ENCODE measurements at regions not wholly inside any gene's neighbourhood (a gene's known extent, or its start where the extent isn't known, plus 50 kb on each side); places are given as distances from the start of the nearest gene placed in this dataset.
A peak's percentile ranks its signal among the peaks of the same experiment; 100 is the strongest.
"Not testable (repeated sequence)": the region's sequence is repeated elsewhere in the genome, so short reads cannot be mapped to it uniquely, and the experiment has no call there.

- H3K4me1 ChIP-seq = peaks cover 51% of the 10 kb centered on the region
- H3K36me3 ChIP-seq (ENCODE audit: insufficient read depth in 1 of 2, low read depth in 1 of 2) = no peaks in the 10 kb centered on the region
- TF ChIP-seq, protein P1, sequence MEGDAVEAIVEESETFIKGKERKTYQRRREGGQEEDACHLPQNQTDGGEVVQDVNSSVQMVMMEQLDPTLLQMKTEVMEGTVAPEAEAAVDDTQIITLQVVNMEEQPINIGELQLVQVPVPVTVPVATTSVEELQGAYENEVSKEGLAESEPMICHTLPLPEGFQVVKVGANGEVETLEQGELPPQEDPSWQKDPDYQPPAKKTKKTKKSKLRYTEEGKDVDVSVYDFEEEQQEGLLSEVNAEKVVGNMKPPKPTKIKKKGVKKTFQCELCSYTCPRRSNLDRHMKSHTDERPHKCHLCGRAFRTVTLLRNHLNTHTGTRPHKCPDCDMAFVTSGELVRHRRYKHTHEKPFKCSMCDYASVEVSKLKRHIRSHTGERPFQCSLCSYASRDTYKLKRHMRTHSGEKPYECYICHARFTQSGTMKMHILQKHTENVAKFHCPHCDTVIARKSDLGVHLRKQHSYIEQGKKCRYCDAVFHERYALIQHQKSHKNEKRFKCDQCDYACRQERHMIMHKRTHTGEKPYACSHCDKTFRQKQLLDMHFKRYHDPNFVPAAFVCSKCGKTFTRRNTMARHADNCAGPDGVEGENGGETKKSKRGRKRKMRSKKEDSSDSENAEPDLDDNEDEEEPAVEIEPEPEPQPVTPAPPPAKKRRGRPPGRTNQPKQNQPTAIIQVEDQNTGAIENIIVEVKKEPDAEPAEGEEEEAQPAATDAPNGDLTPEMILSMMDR (IDR thresholded peaks at IDR 0.05) = no peak
- H3K27me3 ChIP-seq (ENCODE audit: insufficient read depth in 3 of 3, low read length in 2 of 3) = no peaks in the 10 kb centered on the region
- no peak overlapping the region for H3K4me3 ChIP-seq
- H3K9me3 ChIP-seq = no peaks in the 10 kb centered on the region
- no peak overlapping the region for H3K27ac ChIP-seq
- no peak for ATAC-seq
- WGBS, 3 donors = 87 to 91% (median 90%) methylated on average over 9 of the region's 9 CpGs
- no peak for DNase-seq
- intact Hi-C loops (cut with DNase I) = loop anchor here in 1 of 2 donors (10.0 kb wide), 1 partner anchor 387 kb away; no protein-coding TSS in a partner anchor
Measured at GRCh38 chr3:177337541-177338331, 140.5 kb upstream of the TBL1XR1 start.

GRCh38 chr3:177338697-177339219 is 141.5 kb upstream of the TBL1XR1 start:
- Histone ChIP-seq H3K27me3 (ENCODE audit: insufficient read depth in 3 of 3, low read length in 2 of 3) (no peaks in the 10 kb centered on the region), H3K36me3 (ENCODE audit: insufficient read depth in 1 of 2, low read depth in 1 of 2) (no peaks in the 10 kb centered on the region), H3K27ac (peak overlapping the region; percentile 6), H3K4me3 (no peak overlapping the region), H3K9me3 (no peaks in the 10 kb centered on the region), H3K4me1 (peaks cover 42% of the 10 kb centered on the region)
- WGBS, 3 donors = 89 to 91% (median 89%) methylated on average over 3 of the region's 3 CpGs
- DNase-seq (no peak), ATAC-seq (no peak)
- intact Hi-C loops (cut with DNase I) = loop anchor here in 1 of 2 donors (10.0 kb wide), 1 partner anchor 386 kb away; no protein-coding TSS in a partner anchor
- TF ChIP-seq, protein P1 (IDR thresholded peaks at IDR 0.05) = no peak

GRCh38 chr3:177339220-177339703 is 142.0 kb upstream of the TBL1XR1 start:
- WGBS, 3 donors = 67 to 80% (median 69%) methylated on average over 3 of the region's 3 CpGs
- ATAC-seq; H3K36me3 ChIP-seq (ENCODE audit: insufficient read depth in 1 of 2, low read depth in 1 of 2); H3K27me3 ChIP-seq (ENCODE audit: insufficient read depth in 3 of 3, low read length in 2 of 3); H3K4me3 ChIP-seq; DNase-seq; H3K9me3 ChIP-seq; H3K27ac ChIP-seq: not testable (repeated sequence)
- H3K4me1 ChIP-seq = peaks cover 41% of the 10 kb centered on the region
- intact Hi-C loops (cut with DNase I) = loop anchor here in 1 of 2 donors (10.0 kb wide), 1 partner anchor 386 kb away; no protein-coding TSS in a partner anchor

DNA sequence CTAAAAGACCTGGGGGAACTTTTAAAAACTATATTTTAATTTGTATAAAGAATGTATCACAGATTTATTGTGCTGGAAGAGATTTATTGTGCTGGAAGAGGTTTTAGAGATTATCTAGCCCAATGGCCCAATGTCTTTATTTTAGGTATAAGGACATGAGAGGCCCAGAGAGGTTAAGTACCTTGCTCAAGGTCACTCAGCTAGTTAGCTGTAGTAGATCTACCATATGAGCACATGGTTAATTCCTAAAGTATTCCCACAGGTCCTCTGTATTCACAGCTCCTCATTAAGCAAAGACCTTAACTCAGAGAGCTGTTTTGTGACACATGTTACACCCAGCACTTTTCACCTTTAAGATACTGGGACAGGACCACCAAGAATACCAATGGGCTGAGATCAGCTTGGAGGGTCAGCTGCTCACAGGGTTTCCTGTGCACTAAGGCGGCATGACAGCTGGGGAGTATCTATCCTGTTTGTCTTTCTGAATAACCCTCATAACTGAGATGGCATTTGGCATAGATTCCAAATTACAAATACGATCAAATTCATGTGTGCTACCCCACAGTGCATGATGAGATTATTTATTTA is 143.1 kb upstream of the TBL1XR1 start:
- intact Hi-C loops (cut with DNase I) = loop anchor here in 1 of 2 donors (10.0 kb wide), 1 partner anchor 386 kb away; no protein-coding TSS in a partner anchor
- no peak for DNase-seq
- H3K9me3 ChIP-seq = no peaks in the 10 kb centered on the region
- ATAC-seq = no peak
- no peaks in the 10 kb centered on the region for H3K27me3 ChIP-seq (ENCODE audit: insufficient read depth in 3 of 3, low read length in 2 of 3)
- no peak overlapping the region for H3K27ac ChIP-seq
- 55 to 65% (median 56%) methylated on average over 2 of the region's 2 CpGs for WGBS, 3 donors
- no peaks in the 10 kb centered on the region for H3K36me3 ChIP-seq (ENCODE audit: insufficient read depth in 1 of 2, low read depth in 1 of 2)
- TF ChIP-seq, protein P1 (IDR thresholded peaks at IDR 0.05) = no peak
- H3K4me1 ChIP-seq = peaks cover 41% of the 10 kb centered on the region
- H3K4me3 ChIP-seq = no peak overlapping the region
